ENCODE measurements at regions not wholly inside any gene's neighbourhood (a gene's known extent, or its start where the extent isn't known, plus 50 kb on each side); places are given as distances from the start of the nearest gene placed in this dataset.

DNA sequence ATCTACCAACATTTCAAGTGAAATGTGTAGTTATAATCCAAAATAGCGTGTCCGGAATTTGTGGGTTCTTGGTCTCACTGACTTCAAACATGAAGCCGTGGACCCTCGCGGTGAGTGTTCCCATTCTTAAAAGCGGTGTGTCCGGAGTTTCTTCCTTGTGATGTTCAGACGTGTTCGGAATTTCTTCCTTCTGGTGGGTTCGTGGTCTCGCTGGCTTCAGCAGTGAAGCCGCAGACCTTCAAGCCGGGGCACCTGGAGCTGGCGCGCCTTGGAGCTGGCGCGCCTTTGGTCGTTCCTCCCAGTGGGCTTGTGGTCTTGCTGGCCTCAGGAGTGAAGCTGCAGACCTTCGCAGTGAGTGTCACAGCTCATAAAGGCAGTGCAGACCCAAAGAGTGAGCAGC, 291.5 kb upstream of the EYS start:
- Mint-ChIP-seq H3K27me3 (no peaks in the 10 kb centered on the region), H3K36me3 (ENCODE audit: low read depth) (no peaks in the 10 kb centered on the region), H3K9me3 (peaks cover 15% of the 10 kb centered on the region), H3K27ac (no peak overlapping the region), H3K4me1 (ENCODE audit: low read depth) (no peaks in the 10 kb centered on the region), H3K4me3 (no peak overlapping the region)
- H3K4me3 ChIP-seq (ENCODE audit: low read length): no peak overlapping the region
- TF ChIP-seq, protein P1, sequence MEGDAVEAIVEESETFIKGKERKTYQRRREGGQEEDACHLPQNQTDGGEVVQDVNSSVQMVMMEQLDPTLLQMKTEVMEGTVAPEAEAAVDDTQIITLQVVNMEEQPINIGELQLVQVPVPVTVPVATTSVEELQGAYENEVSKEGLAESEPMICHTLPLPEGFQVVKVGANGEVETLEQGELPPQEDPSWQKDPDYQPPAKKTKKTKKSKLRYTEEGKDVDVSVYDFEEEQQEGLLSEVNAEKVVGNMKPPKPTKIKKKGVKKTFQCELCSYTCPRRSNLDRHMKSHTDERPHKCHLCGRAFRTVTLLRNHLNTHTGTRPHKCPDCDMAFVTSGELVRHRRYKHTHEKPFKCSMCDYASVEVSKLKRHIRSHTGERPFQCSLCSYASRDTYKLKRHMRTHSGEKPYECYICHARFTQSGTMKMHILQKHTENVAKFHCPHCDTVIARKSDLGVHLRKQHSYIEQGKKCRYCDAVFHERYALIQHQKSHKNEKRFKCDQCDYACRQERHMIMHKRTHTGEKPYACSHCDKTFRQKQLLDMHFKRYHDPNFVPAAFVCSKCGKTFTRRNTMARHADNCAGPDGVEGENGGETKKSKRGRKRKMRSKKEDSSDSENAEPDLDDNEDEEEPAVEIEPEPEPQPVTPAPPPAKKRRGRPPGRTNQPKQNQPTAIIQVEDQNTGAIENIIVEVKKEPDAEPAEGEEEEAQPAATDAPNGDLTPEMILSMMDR (IDR thresholded peaks at IDR 0.05): no peak
- intact Hi-C loops (cut with DNase I, micrococcal nuclease): no loop called here
- H3K4me1 ChIP-seq (ENCODE audit: insufficient read depth, low read length): no peaks in the 10 kb centered on the region
- peaks cover 0 to 15% of the 10 kb centered on the region in 2 experiments for H3K9me3 ChIP-seq (ENCODE audit: control insufficient read depth in 1 of 2, insufficient read depth in 1 of 2, low read length in 2 of 2)
- no peak for DNase-seq
- POLR2A ChIA-PET: no interaction called here
- ATAC-seq (ENCODE audit: poor library complexity): no peak
- no peaks in the 10 kb centered on the region for H3K27me3 ChIP-seq (ENCODE audit: control insufficient read depth in 1 of 2, insufficient read depth in 2 of 2, low read length in 2 of 2)
- H3K27ac ChIP-seq (ENCODE audit: low read depth in 1 of 2, low read length in 2 of 2): no peak overlapping the region
- CTCF ChIA-PET: no interaction called here
- no peaks in the 10 kb centered on the region for H3K36me3 ChIP-seq (ENCODE audit: insufficient read depth, low read length)

DNA sequence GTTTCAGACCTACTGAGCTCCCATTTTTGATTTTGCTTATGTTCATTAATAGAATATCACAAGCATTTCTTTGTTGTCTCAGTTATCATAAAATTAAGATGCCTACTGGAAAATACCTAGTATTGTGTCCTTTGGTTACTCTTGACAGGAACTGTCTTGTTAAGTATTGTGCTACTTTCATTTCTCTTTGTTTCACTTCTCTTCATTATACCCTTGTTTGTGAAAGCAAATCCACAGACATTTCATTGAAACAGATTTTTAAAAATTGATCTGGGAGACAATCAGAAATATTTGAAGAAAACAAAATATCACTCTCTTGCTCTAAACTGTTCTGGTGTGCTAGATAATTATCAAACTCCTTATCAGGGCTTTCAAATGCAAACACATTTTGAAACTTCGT, 290.5 kb upstream of the EYS start:
- no peaks in the 10 kb centered on the region for H3K27me3 Mint-ChIP-seq
- H3K36me3 Mint-ChIP-seq (ENCODE audit: low read depth): no peaks in the 10 kb centered on the region
- ChIA-PET CTCF (no interaction called here), POLR2A (no interaction called here)
- no peak overlapping the region for H3K4me3 Mint-ChIP-seq
- H3K4me3 ChIP-seq (ENCODE audit: low read length): no peak overlapping the region
- H3K4me1 Mint-ChIP-seq (ENCODE audit: low read depth): no peaks in the 10 kb centered on the region
- H3K4me1 ChIP-seq (ENCODE audit: insufficient read depth, low read length): no peaks in the 10 kb centered on the region
- peaks cover 12% of the 10 kb centered on the region for H3K9me3 Mint-ChIP-seq
- no peak for DNase-seq
- ATAC-seq (ENCODE audit: poor library complexity): no peak
- H3K27ac Mint-ChIP-seq: no peak overlapping the region
- H3K9me3 ChIP-seq (ENCODE audit: control insufficient read depth in 1 of 2, insufficient read depth in 1 of 2, low read length in 2 of 2): peaks cover 0 to 15% of the 10 kb centered on the region in 2 experiments
- intact Hi-C loops (cut with DNase I, micrococcal nuclease): no loop called here
- H3K27ac ChIP-seq (ENCODE audit: low read depth in 1 of 2, low read length in 2 of 2): no peak overlapping the region
- TF ChIP-seq, protein P1 (IDR thresholded peaks at IDR 0.05): no peak
- no peaks in the 10 kb centered on the region for H3K27me3 ChIP-seq (ENCODE audit: control insufficient read depth in 1 of 2, insufficient read depth in 2 of 2, low read length in 2 of 2)
- no peaks in the 10 kb centered on the region for H3K36me3 ChIP-seq (ENCODE audit: insufficient read depth, low read length)

DNA sequence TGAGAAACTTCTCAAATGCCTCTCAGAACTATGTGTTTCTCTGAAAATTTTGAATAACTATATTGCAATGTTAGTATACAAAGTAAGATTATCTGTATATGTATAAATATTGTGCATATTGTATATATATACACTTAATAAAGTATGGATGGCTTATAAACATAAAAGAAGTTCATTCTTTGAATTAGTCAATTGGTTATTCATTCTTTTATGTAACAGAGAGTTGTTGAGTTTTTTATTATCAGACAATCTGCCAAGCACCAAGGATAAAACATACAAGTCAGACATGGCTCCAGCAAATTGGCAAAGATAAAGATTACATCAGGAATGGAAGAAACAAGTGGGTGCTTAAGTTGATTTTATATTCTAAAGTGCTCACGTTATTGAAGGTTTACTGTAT, 289.1 kb upstream of the EYS start:
- ATAC-seq (ENCODE audit: poor library complexity) (no peak), DNase-seq (no peak)
- intact Hi-C loops (cut with DNase I, micrococcal nuclease): no loop called here
- Histone ChIP-seq H3K36me3 (ENCODE audit: insufficient read depth, low read length) (no peaks in the 10 kb centered on the region), H3K9me3 (ENCODE audit: control insufficient read depth in 1 of 2, insufficient read depth in 1 of 2, low read length in 2 of 2) (peaks cover 0 to 15% of the 10 kb centered on the region in 2 experiments), H3K4me3 (ENCODE audit: low read length) (no peak overlapping the region), H3K27me3 (ENCODE audit: control insufficient read depth in 1 of 2, insufficient read depth in 2 of 2, low read length in 2 of 2) (no peaks in the 10 kb centered on the region), H3K27ac (ENCODE audit: low read depth in 1 of 2, low read length in 2 of 2) (no peak overlapping the region), H3K4me1 (ENCODE audit: insufficient read depth, low read length) (no peaks in the 10 kb centered on the region)
- no peak overlapping the region for H3K27ac Mint-ChIP-seq
- peaks cover 14% of the 10 kb centered on the region for H3K9me3 Mint-ChIP-seq
- no peaks in the 10 kb centered on the region for H3K4me1 Mint-ChIP-seq (ENCODE audit: low read depth)
- ChIA-PET POLR2A (no interaction called here), CTCF (no interaction called here)
- H3K27me3 Mint-ChIP-seq: no peaks in the 10 kb centered on the region
- TF ChIP-seq, protein P1 (IDR thresholded peaks at IDR 0.05): no peak
- H3K36me3 Mint-ChIP-seq (ENCODE audit: low read depth): no peaks in the 10 kb centered on the region
- no peak overlapping the region for H3K4me3 Mint-ChIP-seq
